ENCODE measurements at regions not wholly inside any gene's neighbourhood (a gene's known extent, or its start where the extent isn't known, plus 50 kb on each side); places are given as distances from the start of the nearest gene placed in this dataset.

GRCh38 chr20:39758876-39759275 is 796.7 kb downstream of the DHX35 start:
- in situ Hi-C loops (cut with MboI; ENCODE audit: low sequenced_read_pairs, unreplicated experiment), result no loop called here
- DNase-seq (ENCODE audit: low spot score), result no peak
- TF ChIP-seq CTCF (IDR thresholded peaks at IDR 0.05; ENCODE audit: borderline replicate concordance, control extremely low read depth, extremely low read depth, insufficient read depth, missing control alignments), result no peak

- in situ Hi-C loops (cut with MboI; ENCODE audit: low sequenced_read_pairs, unreplicated experiment), result no loop called here
- DNase-seq (ENCODE audit: low spot score), result no peak
- no peak for TF ChIP-seq CTCF (IDR thresholded peaks at IDR 0.05; ENCODE audit: borderline replicate concordance, control extremely low read depth, extremely low read depth, insufficient read depth, missing control alignments)
These were observed 794.7 kb downstream of the DHX35 start for GRCh38 chr20:39756828-39757227.

- DNase-seq (ENCODE audit: low spot score), result no peak
- TF ChIP-seq CTCF (IDR thresholded peaks at IDR 0.05; ENCODE audit: borderline replicate concordance, control extremely low read depth, extremely low read depth, insufficient read depth, missing control alignments), result no peak
- in situ Hi-C loops (cut with MboI; ENCODE audit: low sequenced_read_pairs, unreplicated experiment), result no loop called here
These were observed 794.2 kb downstream of the DHX35 start for GRCh38 chr20:39756369-39756768.

- TF ChIP-seq CTCF (IDR thresholded peaks at IDR 0.05; ENCODE audit: borderline replicate concordance, control extremely low read depth, extremely low read depth, insufficient read depth, missing control alignments), result no peak
- in situ Hi-C loops (cut with MboI; ENCODE audit: low sequenced_read_pairs, unreplicated experiment), result no loop called here
- DNase-seq (ENCODE audit: low spot score), result no peak
These were observed 790.2 kb downstream of the DHX35 start for GRCh38 chr20:39752262-39752876.

GRCh38 chr20:39751557-39752137 is 789.5 kb downstream of the DHX35 start:
- in situ Hi-C loops (cut with MboI; ENCODE audit: low sequenced_read_pairs, unreplicated experiment), result no loop called here
- DNase-seq (ENCODE audit: low spot score), result peak; percentile 3
- TF ChIP-seq CTCF (IDR thresholded peaks at IDR 0.05; ENCODE audit: borderline replicate concordance, control extremely low read depth, extremely low read depth, insufficient read depth, missing control alignments), result no peak

- TF ChIP-seq CTCF (IDR thresholded peaks at IDR 0.05; ENCODE audit: borderline replicate concordance, control extremely low read depth, extremely low read depth, insufficient read depth, missing control alignments), result no peak
- DNase-seq (ENCODE audit: low spot score), result no peak
- in situ Hi-C loops (cut with MboI; ENCODE audit: low sequenced_read_pairs, unreplicated experiment), result no loop called here
These were observed 783.2 kb downstream of the DHX35 start for GRCh38 chr20:39745380-39745779.
